ENCODE measurements at regions not wholly inside any gene's neighbourhood (a gene's known extent, or its start where the extent isn't known, plus 50 kb on each side); places are given as distances from the start of the nearest gene placed in this dataset.

DNA sequence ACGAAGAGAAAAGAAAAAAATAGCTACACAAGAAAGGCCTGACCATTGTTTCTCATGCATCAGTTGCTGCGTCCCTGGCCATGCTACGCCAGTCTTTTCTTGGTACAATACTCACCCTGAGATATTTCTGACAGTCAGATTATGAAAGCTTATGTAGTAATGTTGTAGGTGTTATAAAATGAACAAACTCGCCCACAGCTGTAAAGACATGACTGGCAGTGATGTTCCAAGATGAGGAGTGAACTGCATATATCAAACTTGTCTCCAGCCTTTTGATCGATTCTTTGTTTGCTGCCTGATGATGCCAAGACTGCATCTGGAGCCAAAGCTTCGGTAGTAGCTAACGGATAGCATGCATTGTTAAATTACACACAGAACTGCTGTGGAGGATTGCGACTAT is 822.7 kb downstream of the TUSC7 start:
- H3K4me3 ChIP-seq: no peak overlapping the region
- in situ Hi-C loops (cut with MboI; ENCODE audit: low sequenced_read_pairs in 4 of 4): no loop called here
- TF ChIP-seq POLR2A (IDR thresholded peaks at IDR 0.05): no peak
- TF ChIP-seq CTCF (IDR thresholded peaks at IDR 0.05 in 4 of 5, conservative IDR thresholded peaks at IDR 0.05 in 1 of 5): no peak
- ATAC-seq (no peak), DNase-seq (no peak)
- H3K27me3 ChIP-seq: no peaks in the 10 kb centered on the region
- H3K4me1 ChIP-seq: no peaks in the 10 kb centered on the region
- no peak overlapping the region for H3K27ac ChIP-seq
- intact Hi-C loops (cut with DNase I; ENCODE audit: low total_unique reads): no loop called here
- H3K9me3 ChIP-seq: no peaks in the 10 kb centered on the region
- H3K36me3 ChIP-seq: no peaks in the 10 kb centered on the region

GRCh38 chr3:117534138-117534537 is 824.6 kb downstream of the TUSC7 start:
- H3K4me1 ChIP-seq: no peaks in the 10 kb centered on the region
- H3K9me3 ChIP-seq: no peaks in the 10 kb centered on the region
- in situ Hi-C loops (cut with MboI; ENCODE audit: low sequenced_read_pairs in 4 of 4): no loop called here
- no peak overlapping the region for H3K4me3 ChIP-seq
- no peak for TF ChIP-seq POLR2A (IDR thresholded peaks at IDR 0.05)
- TF ChIP-seq CTCF (IDR thresholded peaks at IDR 0.05 in 4 of 5, conservative IDR thresholded peaks at IDR 0.05 in 1 of 5): no peak
- no peak for DNase-seq
- no peaks in the 10 kb centered on the region for H3K36me3 ChIP-seq
- H3K27me3 ChIP-seq: no peaks in the 10 kb centered on the region
- ATAC-seq: no peak
- H3K27ac ChIP-seq: no peak overlapping the region
- intact Hi-C loops (cut with DNase I; ENCODE audit: low total_unique reads): no loop called here

GRCh38 chr3:117536006-117536405 is 826.4 kb downstream of the TUSC7 start:
- Histone ChIP-seq H3K9me3 (no peaks in the 10 kb centered on the region), H3K27ac (no peak overlapping the region), H3K36me3 (no peaks in the 10 kb centered on the region), H3K4me3 (no peak overlapping the region), H3K27me3 (no peaks in the 10 kb centered on the region), H3K4me1 (no peaks in the 10 kb centered on the region)
- no peak for ATAC-seq
- no peak for TF ChIP-seq POLR2A (IDR thresholded peaks at IDR 0.05)
- no peak for TF ChIP-seq CTCF (IDR thresholded peaks at IDR 0.05 in 4 of 5, conservative IDR thresholded peaks at IDR 0.05 in 1 of 5)
- intact Hi-C loops (cut with DNase I; ENCODE audit: low total_unique reads): no loop called here
- in situ Hi-C loops (cut with MboI; ENCODE audit: low sequenced_read_pairs in 4 of 4): no loop called here
- no peak for DNase-seq

DNA sequence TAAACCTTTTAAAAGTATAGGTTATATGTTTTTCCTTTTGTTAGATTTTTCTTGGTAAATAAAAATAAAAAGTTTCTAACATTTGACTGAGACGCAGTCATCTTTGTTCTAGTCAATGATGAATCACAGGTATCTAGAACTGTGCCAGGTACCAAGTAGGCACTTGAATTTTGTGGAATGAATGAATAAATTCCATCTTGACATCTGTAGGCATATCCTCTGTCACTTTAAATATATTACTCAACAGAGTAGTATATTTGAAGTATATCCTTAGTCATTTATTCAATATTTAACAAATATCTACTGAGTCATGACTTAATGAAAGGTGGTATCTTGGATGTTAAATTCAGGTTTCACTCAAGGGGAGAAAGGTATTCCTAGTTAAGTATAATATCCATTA is 828.4 kb downstream of the TUSC7 start:
- in situ Hi-C loops (cut with MboI; ENCODE audit: low sequenced_read_pairs in 4 of 4): no loop called here
- Histone ChIP-seq H3K4me3 (no peak overlapping the region), H3K4me1 (no peaks in the 10 kb centered on the region), H3K27me3 (no peaks in the 10 kb centered on the region), H3K9me3 (no peaks in the 10 kb centered on the region), H3K36me3 (no peaks in the 10 kb centered on the region), H3K27ac (no peak overlapping the region)
- ATAC-seq (no peak), DNase-seq (no peak)
- intact Hi-C loops (cut with DNase I; ENCODE audit: low total_unique reads): no loop called here
- TF ChIP-seq POLR2A (IDR thresholded peaks at IDR 0.05) (no peak), CTCF (IDR thresholded peaks at IDR 0.05 in 4 of 5, conservative IDR thresholded peaks at IDR 0.05 in 1 of 5) (no peak)

DNA sequence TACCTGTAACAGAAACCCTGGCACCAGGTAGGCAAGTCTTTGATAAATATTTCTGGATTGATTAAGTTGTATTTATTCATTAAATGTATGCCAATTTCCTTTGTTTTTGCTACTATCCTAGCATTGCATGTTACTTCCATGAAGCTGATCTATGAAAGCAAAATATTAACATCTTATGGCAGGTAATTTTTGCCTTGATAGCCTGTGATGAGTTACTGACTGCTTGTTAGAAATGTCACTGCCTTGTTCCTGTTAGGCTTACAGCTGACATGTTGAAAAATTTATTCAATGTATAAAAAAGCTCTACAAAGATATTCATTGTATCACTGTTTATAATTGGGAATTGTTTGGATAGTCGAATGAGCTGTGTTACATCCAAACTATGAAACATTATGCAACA is 830.1 kb downstream of the TUSC7 start:
- H3K27ac ChIP-seq: no peak overlapping the region
- in situ Hi-C loops (cut with MboI; ENCODE audit: low sequenced_read_pairs in 4 of 4) (no loop called here), intact Hi-C loops (cut with DNase I; ENCODE audit: low total_unique reads) (no loop called here)
- no peak for ATAC-seq
- no peak for DNase-seq
- no peaks in the 10 kb centered on the region for H3K27me3 ChIP-seq
- no peaks in the 10 kb centered on the region for H3K9me3 ChIP-seq
- no peaks in the 10 kb centered on the region for H3K4me1 ChIP-seq
- TF ChIP-seq CTCF (IDR thresholded peaks at IDR 0.05 in 4 of 5, conservative IDR thresholded peaks at IDR 0.05 in 1 of 5): no peak
- no peak for TF ChIP-seq POLR2A (IDR thresholded peaks at IDR 0.05)
- H3K4me3 ChIP-seq: no peak overlapping the region
- no peaks in the 10 kb centered on the region for H3K36me3 ChIP-seq

Data from gastrocnemius medialis (tissue), 4 donors.